Right lobe of liver (tissue), 6 donors: ENCODE measurements at regions not wholly inside any gene's neighbourhood (a gene's known extent, or its start where the extent isn't known, plus 50 kb on each side); places are given as distances from the start of the nearest gene placed in this dataset.

ENCODE experiments used
- ATAC-seq, 4 donors: fragments of 200-7000 bp; cut with Tn5 transposase; one replicate each; pipeline ENCODE4 v1.9.1; 2020; ENCODE audit warnings: mild to moderate bottlenecking in 4 of 4, moderate library complexity in 4 of 4
- DNase-seq, 3 donors: peaks; one replicate each; pipeline ENCODE4 v3.0.0-alpha.2; 2020
- H3K27ac ChIP-seq, 3 donors: fragments of 200-600 bp; one replicate each; pipeline ENCODE4 v1.8.0; 2022
- H3K27me3 ChIP-seq, 2 donors: fragments of 200-600 bp; one replicate each; pipeline ENCODE4 v1.8.0; 2022
- H3K36me3 ChIP-seq, 4 donors: fragments of 200-600 bp; sonication (generic) in 1 of 4; one replicate each; pipeline versions ENCODE4 v1.5.1 to v1.8.0; 2017 to 2022; ENCODE audit warnings: control low read depth in 1 of 4
- H3K4me1 ChIP-seq, 4 donors: fragments of 200-600 bp; sonication (generic) in 1 of 4; one replicate each; pipeline versions ENCODE4 v1.5.1 to v1.8.0; 2017 to 2022; ENCODE audit warnings: control low read depth in 1 of 4
- H3K4me3 ChIP-seq, 3 donors: fragments of 200-600 bp; one replicate each; pipeline ENCODE4 v1.8.0; 2022
- H3K9me3 ChIP-seq, 4 donors: fragments of 200-600 bp; sonication (generic) in 1 of 4; one replicate each; pipeline versions ENCODE4 v1.5.1 to v1.8.0; 2017 to 2022; ENCODE audit warnings: control low read depth in 1 of 4
- CTCF ChIP-seq, 4 donors: fragments of 200-600 bp in 3 of 4; fragments of 450-650 bp in 1 of 4; IDR thresholded peaks; one replicate each; pipeline versions ENCODE4 v1.5.1 to v1.8.0; 2016 to 2022; ENCODE audit warnings: antibody characterized with exemption in 4 of 4, mild to moderate bottlenecking in 2 of 4
- POLR2A ChIP-seq: fragments of 450-650 bp; IDR thresholded peaks from one replicate; pipeline ENCODE4 v1.6.1; 2017; ENCODE audit warnings: antibody characterized with exemption, mild to moderate bottlenecking
- WGBS: methylation state at CpG from one replicate; pipeline ENCODE4 v1.1.6; 2018; ENCODE audit warnings: low coverage, low lambda C conversion rate; ENCODE audit not compliant: insufficient coverage; ENCODE audit errors: missing lambda C conversion rate; 5-methylcytosine and 5-hydroxymethylcytosine counted together
- intact Hi-C, 2 donors: fragments of 100-400 bp; cut with DNase I; formaldehyde crosslinking; loops; one replicate each; pipeline versions ENCODE4 v1.11.2 to v1.14.1; 2022
- donor health status: DM: no; HTN: yes; CAD: no.
- donor health status: DM: no; HTN: no; CAD: no.
- donor health status: DM: no; HTN: no; CAD: no.
- donor health status: DM: no; HTN: yes; CAD: no.
- donor health status: DM: no; HTN: yes; CAD: no.

- 90% methylated on average over 3 of the region's 3 CpGs for WGBS
- H3K4me1 ChIP-seq, result no peaks in the 10 kb centered on the region
- H3K27ac ChIP-seq, result no peak overlapping the region
- H3K36me3 ChIP-seq, result no peaks in the 10 kb centered on the region
- no peaks in the 10 kb centered on the region for H3K27me3 ChIP-seq
- H3K4me3 ChIP-seq, result no peak overlapping the region
- TF ChIP-seq CTCF (IDR thresholded peaks at IDR 0.05) (no peak), POLR2A (no peak)
- DNase-seq, result no peak
- ATAC-seq, result no peak
- H3K9me3 ChIP-seq, result no peaks in the 10 kb centered on the region
- intact Hi-C loops, result no loop called here
Measured at GRCh38 chr1:219798283-219799030, 129.9 kb downstream of the SLC30A10 start.

GRCh38 chr1:219797683-219798082, 130.7 kb downstream of the SLC30A10 start:
- no peak overlapping the region for H3K27ac ChIP-seq
- no peaks in the 10 kb centered on the region for H3K27me3 ChIP-seq
- WGBS, result 75% methylated on average over 2 of the region's 2 CpGs
- H3K4me3 ChIP-seq, result no peak overlapping the region
- no peaks in the 10 kb centered on the region for H3K36me3 ChIP-seq
- H3K9me3 ChIP-seq, result no peaks in the 10 kb centered on the region
- no peaks in the 10 kb centered on the region for H3K4me1 ChIP-seq
- ATAC-seq (no peak), DNase-seq (no peak)
- TF ChIP-seq CTCF (IDR thresholded peaks at IDR 0.05) (no peak), POLR2A (no peak)
- intact Hi-C loops, result no loop called here

GRCh38 chr1:219797009-219797408, 131.3 kb downstream of the SLC30A10 start:
- TF ChIP-seq POLR2A, result no peak
- no peak for TF ChIP-seq CTCF (IDR thresholded peaks at IDR 0.05)
- intact Hi-C loops, result no loop called here
- DNase-seq, result no peak
- no peak overlapping the region for H3K4me3 ChIP-seq
- H3K27me3 ChIP-seq, result no peaks in the 10 kb centered on the region
- H3K27ac ChIP-seq, result no peak overlapping the region
- ATAC-seq, result no peak
- H3K4me1 ChIP-seq, result no peaks in the 10 kb centered on the region
- H3K9me3 ChIP-seq, result no peaks in the 10 kb centered on the region
- no peaks in the 10 kb centered on the region for H3K36me3 ChIP-seq

DNA sequence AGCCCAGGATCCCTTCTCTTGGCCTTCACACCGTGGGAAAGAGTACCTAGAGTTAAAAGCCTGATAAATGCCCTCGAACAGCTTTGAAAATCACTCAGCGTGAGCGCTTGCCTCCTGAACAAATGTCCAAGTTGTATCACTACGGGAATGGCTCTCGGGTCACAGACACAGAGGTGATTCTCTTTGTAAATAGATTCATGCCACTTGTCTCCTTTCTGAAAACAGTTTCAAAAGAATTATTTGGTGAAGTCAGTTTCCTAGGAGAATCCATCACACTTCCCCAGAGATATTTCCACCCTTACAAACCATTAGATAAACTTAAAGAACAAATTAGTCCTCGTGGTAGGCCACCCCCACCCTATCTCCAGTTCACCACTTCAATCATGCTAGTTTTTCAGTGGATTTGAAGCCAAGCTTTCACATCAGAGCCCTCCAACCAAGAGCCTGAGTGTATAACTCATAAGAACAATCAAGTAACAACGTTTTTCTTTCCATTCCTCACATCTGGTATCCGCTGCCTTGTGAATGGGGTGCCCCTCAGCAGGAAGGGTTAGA, 132.9 kb downstream of the SLC30A10 start:
- H3K27me3 ChIP-seq, result no peaks in the 10 kb centered on the region
- DNase-seq, result no peak
- no peak overlapping the region for H3K4me3 ChIP-seq
- H3K4me1 ChIP-seq, result no peaks in the 10 kb centered on the region
- intact Hi-C loops, result no loop called here
- no peaks in the 10 kb centered on the region for H3K9me3 ChIP-seq
- no peak for TF ChIP-seq CTCF (IDR thresholded peaks at IDR 0.05)
- no peak for TF ChIP-seq POLR2A
- H3K27ac ChIP-seq, result no peak overlapping the region
- no peaks in the 10 kb centered on the region for H3K36me3 ChIP-seq
- 51% methylated on average over 9 of the region's 9 CpGs for WGBS
- ATAC-seq, result no peak
